Keratinocyte (primary cell): ENCODE measurements at regions not wholly inside any gene's neighbourhood (a gene's known extent, or its start where the extent isn't known, plus 50 kb on each side); places are given as distances from the start of the nearest gene placed in this dataset.

Source experiments
- DNase-seq: peaks from one replicate; pipeline ENCODE4 v3.0.0-alpha.2; 2011; ENCODE audit warnings: low read depth, missing footprints, low spot score
- FAIRE-seq: peaks from 2 replicates; lab custom pipeline; 2011; peaks lifted over from hg19 to GRCh38; lab: Jason Lieb, UNC
- H2AFZ ChIP-seq: 2 replicates; pipeline ENCODE4 v1.6.0; 2012; ENCODE audit warnings: low read length, control low read depth, inconsistent platforms; ENCODE audit not compliant: control insufficient read depth
- H3K27ac ChIP-seq: 2 replicates; pipeline ENCODE4 v1.5.1; 2011; ENCODE audit warnings: low read length; ENCODE audit not compliant: control insufficient read depth, insufficient read depth
- H3K27me3 ChIP-seq: 3 replicates; pipeline ENCODE4 v1.6.0; 2011; ENCODE audit warnings: low read length; ENCODE audit not compliant: control insufficient read depth, insufficient read depth; ENCODE audit errors: extremely low read depth
- H3K36me3 ChIP-seq, 2 experiments: 2 replicates in 1 of 2; 3 replicates in 1 of 2; pipeline ENCODE4 v1.5.1; 2011; ENCODE audit warnings: low read length in 2 of 2, mild to moderate bottlenecking in 1 of 2; ENCODE audit not compliant: control insufficient read depth in 2 of 2, insufficient read depth in 2 of 2; ENCODE audit errors: extremely low read depth in 1 of 2
- H3K4me1 ChIP-seq: 3 replicates; pipeline ENCODE4 v1.5.1; 2011; ENCODE audit warnings: low read length; ENCODE audit not compliant: control insufficient read depth, insufficient read depth; ENCODE audit errors: extremely low read depth
- H3K4me2 ChIP-seq: 3 replicates; pipeline ENCODE4 v1.6.0; 2011; ENCODE audit warnings: low read depth, low read length; ENCODE audit not compliant: control insufficient read depth, insufficient read depth; ENCODE audit errors: extremely low read depth
- H3K4me3 ChIP-seq, 3 experiments: fragments of 200-600 bp in 1 of 3; sonication (generic) in 1 of 3; 2 replicates in 2 of 3; 3 replicates in 1 of 3; pipeline ENCODE4 v1.5.1; 2011 to 2016; ENCODE audit warnings: low read length in 3 of 3, mild to moderate bottlenecking in 3 of 3, control low read depth in 2 of 3, inconsistent platforms in 1 of 3, low read depth in 1 of 3, mixed read lengths in 1 of 3, mixed run types in 1 of 3, moderate library complexity in 1 of 3; ENCODE audit not compliant: control insufficient read depth in 2 of 3, insufficient read depth in 2 of 3; ENCODE audit errors: extremely low read depth in 1 of 3
- H3K79me2 ChIP-seq: 2 replicates; pipeline ENCODE4 v1.6.0; 2012; ENCODE audit warnings: low read length; ENCODE audit not compliant: control insufficient read depth, insufficient read depth
- H3K9ac ChIP-seq: 3 replicates; pipeline ENCODE4 v1.6.0; 2011; ENCODE audit warnings: low read length; ENCODE audit not compliant: control insufficient read depth, insufficient read depth; ENCODE audit errors: extremely low read depth
- H3K9me1 ChIP-seq: 3 replicates; pipeline ENCODE4 v1.6.0; 2011; ENCODE audit warnings: low read length; ENCODE audit not compliant: control insufficient read depth, insufficient read depth; ENCODE audit errors: extremely low read depth
- H3K9me3 ChIP-seq: 2 replicates; pipeline ENCODE4 v1.5.1; 2012; ENCODE audit warnings: low read depth, low read length; ENCODE audit not compliant: control insufficient read depth
- H4K20me1 ChIP-seq: 3 replicates; pipeline ENCODE4 v1.6.0; 2011; ENCODE audit warnings: low read length; ENCODE audit not compliant: control insufficient read depth, insufficient read depth; ENCODE audit errors: extremely low read depth
- EZH2 ChIP-seq: IDR thresholded peaks from one replicate; pipeline ENCODE4 v1.6.1; 2012; ENCODE audit warnings: inconsistent platforms, mild to moderate bottlenecking, low read length, moderate library complexity
- dilution Hi-C: fragments of 300-500 bp; cut with MboI; formaldehyde crosslinking; loops from one replicate; pipeline ENCODE4 v1.7.0; 2020; ENCODE audit warnings: low sequenced_read_pairs; ENCODE audit not compliant: extremely low pct_ligation_motif_present
- TF ChIP-seq, protein P1 (sequence below), 3 experiments: IDR thresholded peaks in 1 of 3; conservative IDR thresholded peaks in 1 of 3; optimal IDR thresholded peaks in 1 of 3; 2 replicates in 2 of 3; 3 replicates in 1 of 3; pipeline versions ENCODE3 to v1.5.1; 2011; ENCODE audit warnings: low read length in 3 of 3, mild to moderate bottlenecking in 3 of 3, moderate library complexity in 2 of 3, control low read depth in 1 of 3, inconsistent platforms in 1 of 3; ENCODE audit not compliant: insufficient read depth in 2 of 3; ENCODE audit errors: extremely low read depth in 1 of 3

DNA sequence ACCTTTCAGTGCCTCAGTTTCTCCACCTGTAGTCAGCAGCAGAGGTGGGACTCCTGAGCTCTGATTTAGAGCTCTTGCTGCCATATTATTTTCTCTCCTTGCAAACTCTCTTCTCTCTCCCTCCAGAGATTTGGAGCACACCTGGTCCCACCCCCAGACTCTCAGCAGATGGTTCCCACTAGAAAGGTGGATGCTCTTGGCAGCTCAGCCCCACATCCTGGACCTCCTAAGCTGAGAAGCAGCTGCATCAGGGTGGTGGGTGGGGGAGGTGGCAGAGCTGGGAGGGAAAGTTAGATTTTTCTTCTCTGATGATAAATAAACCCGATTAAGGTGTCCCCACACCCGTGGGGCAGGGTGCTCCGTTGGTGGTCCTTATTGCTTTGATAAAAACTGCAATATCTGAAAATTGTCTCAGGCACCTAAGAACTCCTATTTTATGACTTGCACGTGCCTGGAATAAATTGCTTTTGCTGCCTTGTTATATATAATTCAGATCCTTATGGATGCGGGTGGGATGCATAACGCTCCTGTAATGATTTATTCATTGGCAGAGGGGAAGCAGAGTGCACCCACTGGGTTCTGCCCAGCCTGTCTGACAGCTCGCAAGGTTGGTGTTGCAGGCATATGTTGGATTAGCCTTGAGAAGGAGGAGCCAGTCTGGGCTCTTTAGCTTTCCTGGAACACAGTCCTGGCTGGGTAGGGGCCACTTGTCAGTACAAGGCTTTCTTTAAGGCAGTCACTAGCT, 214.2 kb downstream of the SUDS3 start:
- Histone ChIP-seq H3K79me2 (no peaks in the 10 kb centered on the region), H3K9me1 (no peaks in the 10 kb centered on the region), H4K20me1 (no peaks in the 10 kb centered on the region), H3K4me3 (no peak overlapping the region), H3K9ac (no peak overlapping the region), H3K4me1 (no peaks in the 10 kb centered on the region), H3K27ac (no peak overlapping the region), H3K36me3 (no peaks in the 10 kb centered on the region), H3K27me3 (no peaks in the 10 kb centered on the region), H3K9me3 (no peaks in the 10 kb centered on the region), H3K4me2 (no peak overlapping the region), H2AFZ (no peak overlapping the region)
- TF ChIP-seq EZH2, result no peak
- TF ChIP-seq, protein P1, sequence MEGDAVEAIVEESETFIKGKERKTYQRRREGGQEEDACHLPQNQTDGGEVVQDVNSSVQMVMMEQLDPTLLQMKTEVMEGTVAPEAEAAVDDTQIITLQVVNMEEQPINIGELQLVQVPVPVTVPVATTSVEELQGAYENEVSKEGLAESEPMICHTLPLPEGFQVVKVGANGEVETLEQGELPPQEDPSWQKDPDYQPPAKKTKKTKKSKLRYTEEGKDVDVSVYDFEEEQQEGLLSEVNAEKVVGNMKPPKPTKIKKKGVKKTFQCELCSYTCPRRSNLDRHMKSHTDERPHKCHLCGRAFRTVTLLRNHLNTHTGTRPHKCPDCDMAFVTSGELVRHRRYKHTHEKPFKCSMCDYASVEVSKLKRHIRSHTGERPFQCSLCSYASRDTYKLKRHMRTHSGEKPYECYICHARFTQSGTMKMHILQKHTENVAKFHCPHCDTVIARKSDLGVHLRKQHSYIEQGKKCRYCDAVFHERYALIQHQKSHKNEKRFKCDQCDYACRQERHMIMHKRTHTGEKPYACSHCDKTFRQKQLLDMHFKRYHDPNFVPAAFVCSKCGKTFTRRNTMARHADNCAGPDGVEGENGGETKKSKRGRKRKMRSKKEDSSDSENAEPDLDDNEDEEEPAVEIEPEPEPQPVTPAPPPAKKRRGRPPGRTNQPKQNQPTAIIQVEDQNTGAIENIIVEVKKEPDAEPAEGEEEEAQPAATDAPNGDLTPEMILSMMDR (optimal IDR thresholded peaks at IDR 0.05 in 1 of 3, IDR thresholded peaks at IDR 0.05 in 1 of 3, conservative IDR thresholded peaks at IDR 0.05 in 1 of 3; ENCODE audit: extremely low read depth in 1 of 3, insufficient read depth in 2 of 3, low read length in 3 of 3), result no peak
- FAIRE-seq, result no peak
- dilution Hi-C loops, result no loop called here
- DNase-seq, result no peak

DNA sequence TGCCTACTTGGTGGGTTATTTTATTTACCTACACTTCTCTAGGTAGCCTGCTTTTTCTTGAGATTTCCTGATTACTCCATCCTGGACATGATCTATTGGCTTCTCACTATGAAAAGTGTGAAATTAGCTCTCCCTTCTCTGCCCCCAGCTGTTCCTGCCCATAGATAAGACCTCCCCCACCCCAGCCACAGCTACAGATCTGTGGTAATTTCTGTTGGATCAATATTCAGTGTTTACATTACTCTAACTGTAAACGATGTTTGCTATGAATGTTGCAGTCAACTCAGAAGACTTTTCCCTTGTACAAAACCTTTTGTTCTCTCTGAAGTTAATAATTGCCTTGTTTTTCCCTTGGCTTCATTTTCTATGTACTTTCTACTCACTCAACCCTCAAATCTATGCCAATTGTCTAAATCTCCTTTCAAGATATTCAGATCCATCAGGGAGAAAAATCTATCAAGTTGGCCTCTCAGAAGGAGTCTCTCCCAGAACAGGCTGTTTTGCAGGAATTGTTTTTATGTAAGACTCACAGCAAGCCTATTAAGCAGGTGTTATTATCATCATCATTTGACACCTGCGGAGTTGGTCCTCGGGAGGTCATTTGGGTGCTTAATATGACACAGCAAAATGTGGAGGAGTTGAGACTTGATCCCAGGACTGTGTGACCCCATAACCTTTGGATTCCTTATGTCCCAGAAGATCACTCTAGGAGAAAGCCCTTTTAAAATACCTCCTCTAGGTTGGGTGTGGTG, 227.4 kb downstream of the SUDS3 start:
- Histone ChIP-seq H3K27me3 (no peaks in the 10 kb centered on the region), H3K9me3 (no peaks in the 10 kb centered on the region), H3K4me1 (no peaks in the 10 kb centered on the region), H4K20me1 (no peaks in the 10 kb centered on the region), H3K4me2 (no peak overlapping the region), H3K4me3 (no peak overlapping the region), H3K79me2 (no peaks in the 10 kb centered on the region), H2AFZ (no peak overlapping the region), H3K27ac (no peak overlapping the region), H3K36me3 (no peaks in the 10 kb centered on the region), H3K9me1 (no peaks in the 10 kb centered on the region), H3K9ac (no peak overlapping the region)
- dilution Hi-C loops, result no loop called here
- FAIRE-seq (no peak), DNase-seq (no peak)
- TF ChIP-seq, protein P1 (optimal IDR thresholded peaks at IDR 0.05 in 1 of 3, IDR thresholded peaks at IDR 0.05 in 1 of 3, conservative IDR thresholded peaks at IDR 0.05 in 1 of 3; ENCODE audit: extremely low read depth in 1 of 3, insufficient read depth in 2 of 3, low read length in 3 of 3), result no peak
- no peak for TF ChIP-seq EZH2
